NCI-H2227 treated with DMSO at 0.1 percent for 48 hours (cell line): ENCODE measurements at regions not wholly inside any gene's neighbourhood (a gene's known extent, or its start where the extent isn't known, plus 50 kb on each side); places are given as distances from the start of the nearest gene placed in this dataset.
"Not testable (repeated sequence)": the region's sequence is repeated elsewhere in the genome, so short reads cannot be mapped to it uniquely, and the experiment has no call there.

Source experiments
- DNase-seq: peaks from one replicate; lab custom pipeline; 2025; lab: John Stamatoyannopoulos, UW

- DNase-seq: not testable (repeated sequence)
Observed at GRCh38 chr2:166641516-166641915, 147.5 kb upstream of the SCN7A start.

- DNase-seq: no peak
Observed at GRCh38 chr2:166637051-166637450, 143.0 kb upstream of the SCN7A start.

DNA sequence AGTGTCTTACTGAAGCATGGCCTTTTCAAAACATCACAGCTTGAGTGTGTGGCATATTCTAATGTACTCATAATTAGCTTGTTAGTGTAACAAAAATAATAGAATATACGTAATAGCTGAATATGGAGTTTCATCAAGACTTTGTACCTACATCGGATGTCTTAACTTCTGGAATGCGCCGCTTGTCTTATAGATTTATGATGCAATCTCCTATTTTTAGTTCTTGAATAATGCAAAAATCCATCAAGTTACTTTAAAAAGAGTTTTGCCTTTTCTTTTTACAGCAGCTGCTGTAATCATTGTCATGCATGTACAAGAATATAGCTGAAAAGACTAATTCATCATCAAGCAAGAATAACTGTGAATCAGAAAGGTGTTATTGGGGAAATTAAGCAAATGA lies 140.7 kb upstream of the SCN7A start:
- no peak for DNase-seq

DNA sequence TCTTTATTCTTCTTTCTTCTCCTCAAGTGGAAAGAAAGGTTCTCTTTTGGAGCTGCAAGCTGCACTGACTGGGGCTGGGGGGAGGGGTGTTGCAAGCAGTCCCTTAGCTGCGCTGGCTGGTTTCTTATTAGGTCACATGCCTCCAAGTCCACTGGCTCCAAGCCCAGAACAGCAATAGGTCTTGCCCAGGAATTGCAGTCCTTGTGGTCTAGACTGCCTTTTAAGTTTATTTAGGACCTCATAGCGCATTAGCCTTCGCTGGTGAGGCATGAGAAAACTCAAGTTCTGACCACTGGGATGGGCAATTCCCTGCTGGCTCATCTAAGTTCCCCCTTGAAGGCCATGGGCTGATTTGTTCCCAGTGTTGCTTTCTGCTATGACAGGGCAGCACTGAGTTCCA lies 138.6 kb upstream of the SCN7A start:
- no peak for DNase-seq

GRCh38 chr2:166628478-166629136 lies 134.6 kb upstream of the SCN7A start:
- DNase-seq: no peak

DNA sequence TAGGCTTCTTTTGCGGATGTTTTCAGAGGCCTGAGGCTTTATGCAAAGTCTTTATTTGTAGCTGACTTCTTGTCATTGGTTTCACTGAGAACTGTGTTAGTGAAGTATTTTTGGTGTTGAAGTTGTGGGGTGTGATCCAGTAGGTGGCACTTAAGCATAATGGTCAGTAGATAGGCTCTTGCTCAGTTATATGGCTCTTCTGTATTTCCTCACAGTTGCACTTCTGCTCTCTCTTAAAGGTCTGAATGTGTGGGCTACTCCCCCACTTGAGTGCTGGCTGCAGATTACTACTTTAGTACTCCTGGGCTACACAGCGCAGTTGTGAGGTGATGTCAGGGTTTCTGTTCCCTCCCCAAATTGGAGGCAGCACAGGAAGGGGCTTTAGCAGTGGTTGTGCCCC lies 133.8 kb upstream of the SCN7A start:
- DNase-seq: no peak

GRCh38 chr2:166625670-166626069 lies 131.6 kb upstream of the SCN7A start:
- no peak for DNase-seq

DNA sequence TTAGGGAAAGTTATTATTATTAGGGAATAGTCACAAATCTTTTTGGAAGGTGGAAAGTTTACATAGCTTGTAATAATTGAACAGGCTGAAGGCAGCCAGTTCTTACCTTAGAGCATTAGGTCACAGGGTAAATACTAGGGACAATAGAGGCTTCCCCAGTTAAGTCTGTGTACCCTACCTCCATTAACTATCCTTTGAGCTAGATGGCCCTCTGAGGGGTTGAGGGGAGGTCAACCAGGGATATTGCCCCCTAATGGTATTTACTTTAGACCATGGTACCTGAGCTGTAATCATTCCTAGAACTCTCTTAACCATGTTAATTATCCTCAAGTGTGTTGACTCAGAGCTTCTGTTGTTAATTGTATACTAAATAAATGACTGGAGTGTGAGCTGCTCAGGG lies 120.5 kb upstream of the SCN7A start:
- DNase-seq: no peak

DNA sequence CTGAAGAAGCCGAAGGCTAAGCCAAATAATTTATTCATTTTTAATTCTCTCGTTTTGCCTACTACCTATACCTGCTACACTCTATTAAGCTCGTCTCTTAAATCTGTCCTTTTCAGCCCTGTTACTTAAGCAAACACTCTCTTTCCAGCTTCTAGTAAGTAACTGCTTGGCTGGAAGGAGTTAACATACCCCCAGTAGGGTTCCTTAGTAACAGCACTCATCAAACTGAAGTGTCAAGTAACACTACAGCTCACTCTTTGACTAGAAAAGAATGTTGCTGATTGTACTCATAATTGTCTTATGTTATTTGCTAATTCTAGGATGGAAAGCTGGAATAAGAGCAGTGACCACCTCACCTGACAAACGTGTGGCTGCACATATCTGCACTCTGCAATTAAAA lies 120.0 kb upstream of the SCN7A start:
- no peak for DNase-seq

- no peak for DNase-seq
Observed at GRCh38 chr2:166613226-166613625, 119.2 kb upstream of the SCN7A start.

DNA sequence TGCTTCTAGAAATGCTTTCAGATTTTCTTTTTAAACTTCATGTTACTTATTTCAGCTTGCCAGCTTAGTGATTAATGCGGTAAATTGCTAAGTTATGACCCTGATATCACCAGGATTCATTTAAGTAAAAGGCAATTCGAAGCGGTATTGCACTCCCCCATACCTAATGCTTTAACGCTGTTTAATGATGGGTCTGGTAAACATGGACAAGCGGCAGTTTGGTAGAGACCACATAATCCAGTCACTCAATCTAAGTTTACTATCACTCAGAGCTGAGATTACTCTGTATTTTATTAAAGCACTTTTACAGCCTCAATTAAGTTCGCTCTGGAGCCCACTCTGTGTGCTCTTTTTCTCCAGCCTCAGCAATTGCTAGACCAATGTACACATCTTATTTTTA lies 118.2 kb upstream of the SCN7A start:
- no peak for DNase-seq

GRCh38 chr2:166610913-166611305 lies 116.9 kb upstream of the SCN7A start:
- no peak for DNase-seq

DNA sequence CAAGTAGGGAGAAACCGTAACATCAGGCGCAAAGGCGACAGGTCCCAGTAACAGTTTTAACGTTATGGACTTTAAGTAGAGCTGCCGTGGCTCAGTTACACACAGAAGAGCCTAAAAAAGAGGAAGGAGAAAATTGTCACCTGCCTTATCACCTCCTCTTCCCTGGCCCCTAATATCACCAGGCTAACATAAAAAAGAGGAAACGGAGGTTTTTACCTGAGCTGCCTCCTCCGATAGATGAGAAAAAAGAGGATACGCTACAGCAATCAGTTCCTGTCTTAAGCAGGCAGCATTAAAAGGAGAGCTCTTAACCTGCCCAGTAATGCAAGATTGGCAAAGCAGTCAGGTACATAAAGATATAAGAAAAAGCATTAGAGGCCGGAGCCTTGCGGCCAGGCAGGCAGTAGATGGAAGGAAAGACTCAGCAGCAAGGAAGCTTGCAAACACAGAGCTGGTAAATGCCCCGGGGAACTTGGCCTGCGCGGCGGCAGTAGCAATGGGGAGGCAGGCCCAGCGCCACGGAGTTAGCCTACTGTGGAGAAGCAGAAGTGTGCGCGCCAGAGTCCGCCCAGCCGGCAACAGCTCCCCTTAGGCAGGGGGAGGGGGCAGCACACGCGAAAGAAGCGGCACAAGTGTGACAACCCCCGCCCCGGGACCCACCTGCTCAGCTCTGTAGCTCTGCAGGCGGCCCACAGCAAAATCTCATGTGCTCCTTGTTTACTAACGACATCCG lies 116.3 kb upstream of the SCN7A start:
- peak; percentile 37 for DNase-seq

DNA sequence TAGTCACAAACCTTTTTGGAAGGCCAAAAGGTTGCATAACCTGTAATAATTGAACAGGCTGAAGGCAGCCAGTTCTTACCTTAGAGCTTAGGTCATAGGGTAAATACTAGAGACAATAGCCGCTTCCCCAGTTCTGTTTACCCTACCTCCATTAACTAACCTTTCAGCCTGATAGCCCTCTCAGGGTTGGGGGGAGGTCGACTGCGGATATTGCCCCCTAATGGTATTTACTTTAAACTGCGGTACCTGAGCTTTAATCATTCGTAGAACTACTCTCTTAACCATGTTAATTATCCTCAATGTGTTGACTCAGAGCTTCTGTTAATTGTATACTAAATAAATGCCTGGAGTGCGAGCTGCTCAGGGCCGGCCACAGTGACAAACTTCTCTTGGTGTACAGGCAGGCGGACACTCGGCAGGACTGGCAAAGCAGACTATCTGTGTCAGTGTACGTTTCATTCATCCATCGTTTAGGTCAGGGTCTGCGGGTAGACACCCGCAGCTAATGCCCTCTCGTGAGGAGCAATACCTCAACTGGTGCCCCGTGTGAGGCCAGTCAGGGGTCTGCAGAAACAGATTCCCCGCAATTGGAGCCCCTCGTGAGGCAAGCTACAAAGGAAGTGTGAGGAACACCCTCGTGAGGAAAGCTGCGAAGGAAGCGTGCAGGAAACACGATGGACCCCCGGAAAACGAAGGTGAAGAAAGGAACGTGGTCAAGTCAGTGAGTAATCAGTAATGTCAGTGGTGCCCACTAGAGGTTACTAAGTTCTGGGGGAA lies 115.3 kb upstream of the SCN7A start:
- DNase-seq: no peak

- no peak for DNase-seq
Observed at GRCh38 chr2:166607880-166608279, 113.8 kb upstream of the SCN7A start.

GRCh38 chr2:166593403-166593802 lies 99.4 kb upstream of the SCN7A start:
- DNase-seq: no peak

- DNase-seq: no peak
Observed at GRCh38 chr2:166592750-166593149, 98.7 kb upstream of the SCN7A start.

DNA sequence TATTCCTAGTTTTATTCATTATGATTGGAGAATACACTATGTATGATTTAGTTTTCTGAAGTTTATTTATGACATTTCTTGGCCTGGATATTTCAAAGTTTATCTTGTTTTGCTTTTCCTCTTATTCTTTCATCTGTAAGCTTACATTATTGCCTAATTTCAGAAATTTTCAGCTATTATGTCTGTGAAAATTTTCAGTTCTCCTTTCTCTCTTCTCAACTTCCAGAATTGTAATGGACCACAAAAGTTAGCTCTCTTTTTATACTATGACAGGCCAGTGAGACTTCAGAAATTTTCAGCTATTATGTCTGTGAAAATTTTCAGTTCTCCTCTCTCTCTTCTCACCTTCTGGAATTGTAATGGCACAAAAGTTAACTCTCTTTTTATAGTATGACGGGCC lies 97.2 kb upstream of the SCN7A start:
- no peak for DNase-seq

- no peak for DNase-seq
Observed at GRCh38 chr2:166573391-166573790, 79.3 kb upstream of the SCN7A start.

GRCh38 chr2:166572937-166573336 lies 78.9 kb upstream of the SCN7A start:
- no peak for DNase-seq

DNA sequence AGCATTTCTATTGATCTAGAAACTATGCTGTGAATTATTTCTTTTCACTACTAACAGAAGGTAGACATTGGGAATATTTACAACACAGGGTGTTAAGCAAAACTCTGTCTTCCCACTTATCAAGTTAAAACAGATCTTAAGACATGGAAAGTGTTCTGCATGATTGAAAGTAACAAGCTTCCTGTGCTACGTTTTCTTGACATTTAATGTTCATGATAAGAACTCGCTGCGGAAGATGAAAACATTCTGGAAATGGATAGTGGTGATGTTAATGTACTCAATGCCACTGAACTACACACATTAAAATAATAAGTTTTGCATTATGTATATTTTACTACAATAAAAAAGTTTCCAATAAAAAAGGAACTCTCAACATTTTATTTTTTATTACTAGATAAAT lies 74.4 kb upstream of the SCN7A start:
- no peak for DNase-seq

DNA sequence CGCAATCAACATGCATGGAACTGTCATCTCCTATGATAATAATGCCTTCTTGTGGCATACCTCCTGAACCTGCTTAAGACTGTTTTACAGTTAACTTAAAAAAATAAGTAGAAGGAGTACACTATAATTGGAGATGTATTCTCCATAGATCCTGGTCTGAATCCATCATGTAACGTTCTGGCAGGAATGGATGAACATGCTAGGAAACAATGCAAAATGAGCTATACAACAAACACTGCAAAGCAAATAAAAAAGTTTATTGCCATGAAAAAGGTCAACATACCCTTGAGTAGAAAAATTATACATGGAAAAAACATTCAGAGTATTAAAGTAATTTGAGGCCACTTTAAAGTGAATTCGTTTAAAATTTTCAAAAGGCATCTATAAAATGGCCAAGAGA lies 71.5 kb upstream of the SCN7A start:
- DNase-seq: no peak

- DNase-seq: no peak
Observed at GRCh38 chr2:166563894-166564293, 69.8 kb upstream of the SCN7A start.
